Lower leg skin (tissue), 3 donors: ENCODE measurements at regions not wholly inside any gene's neighbourhood (a gene's known extent, or its start where the extent isn't known, plus 50 kb on each side); places are given as distances from the start of the nearest gene placed in this dataset.

Experiments used
- POLR2A ChIP-seq, 2 donors: fragments of 450-650 bp; IDR thresholded peaks; one replicate each; pipeline ENCODE4 v1.6.1; 2016 to 2017; ENCODE audit warnings: antibody characterized with exemption in 2 of 2, mild to moderate bottlenecking in 1 of 2, moderate library complexity in 1 of 2
- TF ChIP-seq, protein P1 (sequence below), 3 donors: fragments of 450-650 bp; IDR thresholded peaks; one replicate each; pipeline ENCODE4 v1.5.1; 2016; ENCODE audit warnings: antibody characterized with exemption in 3 of 3, mild to moderate bottlenecking in 3 of 3, moderate library complexity in 2 of 3

- TF ChIP-seq POLR2A (IDR thresholded peaks at IDR 0.05): no peak
- TF ChIP-seq, protein P1, sequence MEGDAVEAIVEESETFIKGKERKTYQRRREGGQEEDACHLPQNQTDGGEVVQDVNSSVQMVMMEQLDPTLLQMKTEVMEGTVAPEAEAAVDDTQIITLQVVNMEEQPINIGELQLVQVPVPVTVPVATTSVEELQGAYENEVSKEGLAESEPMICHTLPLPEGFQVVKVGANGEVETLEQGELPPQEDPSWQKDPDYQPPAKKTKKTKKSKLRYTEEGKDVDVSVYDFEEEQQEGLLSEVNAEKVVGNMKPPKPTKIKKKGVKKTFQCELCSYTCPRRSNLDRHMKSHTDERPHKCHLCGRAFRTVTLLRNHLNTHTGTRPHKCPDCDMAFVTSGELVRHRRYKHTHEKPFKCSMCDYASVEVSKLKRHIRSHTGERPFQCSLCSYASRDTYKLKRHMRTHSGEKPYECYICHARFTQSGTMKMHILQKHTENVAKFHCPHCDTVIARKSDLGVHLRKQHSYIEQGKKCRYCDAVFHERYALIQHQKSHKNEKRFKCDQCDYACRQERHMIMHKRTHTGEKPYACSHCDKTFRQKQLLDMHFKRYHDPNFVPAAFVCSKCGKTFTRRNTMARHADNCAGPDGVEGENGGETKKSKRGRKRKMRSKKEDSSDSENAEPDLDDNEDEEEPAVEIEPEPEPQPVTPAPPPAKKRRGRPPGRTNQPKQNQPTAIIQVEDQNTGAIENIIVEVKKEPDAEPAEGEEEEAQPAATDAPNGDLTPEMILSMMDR (IDR thresholded peaks at IDR 0.05): no peak
These were observed 129.3 kb downstream of the C5orf15 start for GRCh38 chr5:133839090-133839489.
